Esophagus muscularis mucosa (tissue), 4 donors: ENCODE measurements at regions not wholly inside any gene's neighbourhood (a gene's known extent, or its start where the extent isn't known, plus 50 kb on each side); places are given as distances from the start of the nearest gene placed in this dataset.

Source experiments
- DNase-seq: peaks from one replicate; pipeline ENCODE4 v3.0.0-alpha.2; 2017; ENCODE audit errors: extremely low spot score
- H3K27ac ChIP-seq, 4 donors: fragments of 200-600 bp; sonication (generic); replicated peaks in 1 of 4; 1 replicate in 3 of 4; 2 replicates in 1 of 4; pipeline ENCODE4 v1.5.1; 2016 to 2019; ENCODE audit warnings: mild to moderate bottlenecking in 1 of 4
- H3K27me3 ChIP-seq, 4 donors: fragments of 200-600 bp; sonication (generic); one replicate each; pipeline versions ENCODE4 v1.5.1 to v1.6.0; 2016 to 2019
- H3K36me3 ChIP-seq, 4 donors: fragments of 200-600 bp; sonication (generic); one replicate each; pipeline ENCODE4 v1.5.1; 2016 to 2019
- H3K4me1 ChIP-seq, 4 donors: fragments of 200-600 bp; sonication (generic); one replicate each; pipeline ENCODE4 v1.5.1; 2016 to 2019
- H3K4me3 ChIP-seq, 4 donors: fragments of 200-600 bp; sonication (generic); 1 replicate in 2 of 4; 2 replicates in 2 of 4; pipeline ENCODE4 v1.5.1; 2016 to 2019; ENCODE audit warnings: mild to moderate bottlenecking in 4 of 4, moderate library complexity in 1 of 4
- H3K9me3 ChIP-seq, 4 donors: fragments of 200-600 bp; sonication (generic); 1 replicate in 3 of 4; 2 replicates in 1 of 4; pipeline ENCODE4 v1.5.1; 2016 to 2019
- EP300 ChIP-seq: sonication (generic); formaldehyde crosslinking; IDR thresholded peaks from one replicate; pipeline ENCODE4 v1.6.1; 2017; ENCODE audit warnings: antibody characterized with exemption
- POLR2A ChIP-seq: fragments of 450-650 bp; IDR thresholded peaks from one replicate; pipeline ENCODE4 v1.6.1; 2017; ENCODE audit warnings: antibody characterized with exemption, moderate library complexity, mild to moderate bottlenecking, low read depth
- POLR2AphosphoS5 ChIP-seq, 2 donors: sonication (generic); formaldehyde crosslinking; IDR thresholded peaks; one replicate each; pipeline ENCODE4 v1.6.1; 2017; ENCODE audit warnings: antibody characterized with exemption in 2 of 2
- WGBS: methylation state at CpG from one replicate; pipeline ENCODE4 v1.1.5; 2018; 5-methylcytosine and 5-hydroxymethylcytosine counted together
- intact Hi-C: fragments of 100-400 bp; cut with DNase I; formaldehyde crosslinking; loops from one replicate; pipeline ENCODE4 v1.15.1; 2023
- TF ChIP-seq, protein P1 (sequence below), 3 experiments: fragments of 200-600 bp in 2 of 3; fragments of 450-650 bp in 1 of 3; sonication (generic) in 2 of 3; IDR thresholded peaks; one replicate each; pipeline ENCODE4 v1.5.1; 2017 to 2019; ENCODE audit warnings: antibody characterized with exemption in 3 of 3, mild to moderate bottlenecking in 2 of 3, moderate library complexity in 1 of 3

- H3K27ac ChIP-seq = peak overlapping the region in 1 of 4 donors; percentile 20
- H3K27me3 ChIP-seq = no peaks in the 10 kb centered on the region
- H3K9me3 ChIP-seq = no peaks in the 10 kb centered on the region
- H3K36me3 ChIP-seq = no peaks in the 10 kb centered on the region
- no peak for TF ChIP-seq POLR2A
- no peak for TF ChIP-seq EP300
- TF ChIP-seq POLR2AphosphoS5 (IDR thresholded peaks at IDR 0.05) = peak in 1 of 2 donors; percentile 15
- TF ChIP-seq, protein P1, sequence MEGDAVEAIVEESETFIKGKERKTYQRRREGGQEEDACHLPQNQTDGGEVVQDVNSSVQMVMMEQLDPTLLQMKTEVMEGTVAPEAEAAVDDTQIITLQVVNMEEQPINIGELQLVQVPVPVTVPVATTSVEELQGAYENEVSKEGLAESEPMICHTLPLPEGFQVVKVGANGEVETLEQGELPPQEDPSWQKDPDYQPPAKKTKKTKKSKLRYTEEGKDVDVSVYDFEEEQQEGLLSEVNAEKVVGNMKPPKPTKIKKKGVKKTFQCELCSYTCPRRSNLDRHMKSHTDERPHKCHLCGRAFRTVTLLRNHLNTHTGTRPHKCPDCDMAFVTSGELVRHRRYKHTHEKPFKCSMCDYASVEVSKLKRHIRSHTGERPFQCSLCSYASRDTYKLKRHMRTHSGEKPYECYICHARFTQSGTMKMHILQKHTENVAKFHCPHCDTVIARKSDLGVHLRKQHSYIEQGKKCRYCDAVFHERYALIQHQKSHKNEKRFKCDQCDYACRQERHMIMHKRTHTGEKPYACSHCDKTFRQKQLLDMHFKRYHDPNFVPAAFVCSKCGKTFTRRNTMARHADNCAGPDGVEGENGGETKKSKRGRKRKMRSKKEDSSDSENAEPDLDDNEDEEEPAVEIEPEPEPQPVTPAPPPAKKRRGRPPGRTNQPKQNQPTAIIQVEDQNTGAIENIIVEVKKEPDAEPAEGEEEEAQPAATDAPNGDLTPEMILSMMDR (IDR thresholded peaks at IDR 0.05) = peak in 1 of 3 experiments; percentile 11
- no peak overlapping the region for H3K4me3 ChIP-seq
- DNase-seq = peak; percentile 90
- peaks cover 0 to 18% (median 12%) of the 10 kb centered on the region in 4 donors for H3K4me1 ChIP-seq
- intact Hi-C loops = no loop called here
- WGBS = 27% methylated on average over 5 of the region's 5 CpGs
These were observed 103.1 kb upstream of the SPACA1 start for GRCh38 chr6:87944541-87944954.

DNA sequence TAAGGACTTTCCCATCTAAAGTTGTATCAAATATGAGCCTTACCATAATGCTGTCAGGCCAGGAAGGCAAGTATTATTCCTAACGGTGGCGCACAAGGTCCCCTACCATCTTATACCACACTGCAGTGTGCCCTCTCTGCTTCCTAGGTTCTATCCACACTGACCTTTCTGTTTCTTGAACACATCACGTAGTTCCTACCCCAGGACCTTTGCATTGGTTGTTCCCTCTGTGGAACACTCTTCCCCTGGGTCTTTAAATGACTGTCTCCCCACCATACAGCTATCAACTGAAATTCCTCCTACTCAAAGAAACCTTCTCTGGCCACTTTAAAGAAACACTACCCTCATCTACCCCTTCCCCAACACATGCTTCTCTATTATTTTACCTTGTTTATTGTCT, 104.5 kb upstream of the SPACA1 start:
- Histone ChIP-seq H3K9me3 (no peaks in the 10 kb centered on the region), H3K4me3 (no peak overlapping the region), H3K4me1 (peaks cover 0 to 18% (median 12%) of the 10 kb centered on the region in 4 donors), H3K27ac (no peak overlapping the region), H3K36me3 (no peaks in the 10 kb centered on the region), H3K27me3 (no peaks in the 10 kb centered on the region)
- DNase-seq = peak; percentile 57
- no peak for TF ChIP-seq POLR2A
- no peak for TF ChIP-seq POLR2AphosphoS5 (IDR thresholded peaks at IDR 0.05)
- TF ChIP-seq, protein P1 (IDR thresholded peaks at IDR 0.05) = no peak
- TF ChIP-seq EP300 = no peak
- whole genome bisulfite sequencing = 93% methylated on average over 3 of the region's 3 CpGs
- intact Hi-C loops = no loop called here

DNA sequence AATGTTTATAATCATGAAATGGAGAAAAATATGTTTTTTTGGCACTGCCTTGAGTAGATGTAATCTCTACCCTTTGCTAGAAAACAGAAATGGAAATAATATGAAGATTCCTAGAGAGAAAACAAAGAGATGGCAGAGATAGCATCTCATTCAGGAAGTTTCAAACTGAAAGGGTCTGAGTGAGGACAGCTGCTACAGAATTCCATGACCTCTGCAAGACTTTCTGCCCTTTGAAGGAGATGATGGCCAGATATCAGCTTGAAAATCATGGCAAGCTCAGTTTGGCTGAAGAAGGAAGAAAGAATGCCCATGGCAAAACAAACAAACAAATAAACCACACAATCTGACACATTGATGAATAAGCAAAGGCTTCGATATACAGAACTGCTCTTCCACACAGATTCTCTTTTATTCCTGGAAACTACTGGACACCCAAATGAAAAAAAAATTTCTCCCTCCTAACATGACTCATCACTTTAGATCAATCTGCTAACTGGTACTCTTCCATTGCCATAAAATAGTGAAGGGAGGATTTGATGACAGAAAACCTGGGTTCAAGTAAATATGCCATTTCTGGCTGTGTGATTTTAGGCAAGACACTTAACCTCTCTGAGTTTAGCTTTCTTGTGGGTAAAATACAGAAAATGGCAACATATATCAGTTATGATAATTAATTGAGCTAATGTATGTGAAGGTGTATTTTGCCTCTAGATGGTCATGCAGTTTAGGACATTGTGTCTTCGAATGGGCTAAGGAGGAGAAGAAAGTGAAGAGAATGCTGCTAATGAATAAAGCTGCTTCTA, 105.9 kb upstream of the SPACA1 start:
- no peaks in the 10 kb centered on the region for H3K9me3 ChIP-seq
- no peak overlapping the region for H3K27ac ChIP-seq
- 66% methylated on average over 2 of the region's 2 CpGs for WGBS
- no peaks in the 10 kb centered on the region for H3K27me3 ChIP-seq
- TF ChIP-seq POLR2A = no peak
- TF ChIP-seq, protein P1 (IDR thresholded peaks at IDR 0.05) = no peak
- no peak for TF ChIP-seq EP300
- no peak for TF ChIP-seq POLR2AphosphoS5 (IDR thresholded peaks at IDR 0.05)
- DNase-seq = peak; percentile 57
- peaks cover 0 to 18% (median 12%) of the 10 kb centered on the region in 4 donors for H3K4me1 ChIP-seq
- no peak overlapping the region for H3K4me3 ChIP-seq
- intact Hi-C loops = no loop called here
- no peaks in the 10 kb centered on the region for H3K36me3 ChIP-seq

DNA sequence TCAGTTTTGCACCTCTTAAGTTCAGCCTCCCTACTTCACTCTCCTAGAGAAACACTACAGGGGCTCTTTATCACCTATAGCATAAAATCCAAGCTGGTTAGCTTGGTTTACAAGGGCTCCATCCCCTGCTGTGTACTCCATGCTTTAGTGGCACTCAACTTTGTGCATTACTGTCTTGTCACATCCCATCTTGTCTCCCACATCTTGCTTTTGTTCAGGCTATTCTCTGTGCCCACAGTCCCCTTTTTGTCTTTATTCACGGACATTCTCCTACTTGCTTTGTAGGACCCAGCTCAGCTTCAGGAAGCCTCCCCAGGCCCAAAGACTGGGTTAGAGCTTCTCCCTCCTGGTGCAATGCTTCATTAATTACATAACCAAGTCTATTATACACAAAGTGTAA, 107.9 kb upstream of the SPACA1 start:
- Histone ChIP-seq H3K9me3 (no peaks in the 10 kb centered on the region), H3K4me1 (peaks cover 0 to 8% (median 5%) of the 10 kb centered on the region in 4 donors), H3K36me3 (no peaks in the 10 kb centered on the region), H3K27ac (no peak overlapping the region), H3K27me3 (no peaks in the 10 kb centered on the region), H3K4me3 (no peak overlapping the region)
- no peak for TF ChIP-seq EP300
- 96% methylated on average over 1 of the region's 1 CpG for WGBS
- peak; percentile 19 for DNase-seq
- intact Hi-C loops = no loop called here

DNA sequence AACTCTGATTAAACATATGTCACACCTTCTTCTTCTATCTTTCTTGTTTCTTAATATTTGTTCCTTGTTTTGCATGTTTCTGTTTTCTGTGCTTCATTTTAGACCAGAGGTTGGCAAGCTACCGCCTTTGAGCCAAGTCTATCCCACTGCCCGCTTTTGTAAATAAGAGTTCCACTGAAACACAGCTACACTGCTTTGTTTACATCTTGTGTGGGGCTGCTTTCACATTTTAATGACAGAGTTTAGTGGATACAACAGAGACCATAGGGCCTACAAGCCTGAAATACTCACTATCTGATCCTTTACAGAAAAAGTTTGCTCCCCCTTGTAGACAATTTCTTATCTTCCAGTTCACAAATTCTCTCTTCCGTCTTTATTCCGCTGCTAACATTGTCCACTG, 109.4 kb upstream of the SPACA1 start:
- Histone ChIP-seq H3K36me3 (no peaks in the 10 kb centered on the region), H3K4me1 (no peaks in the 10 kb centered on the region), H3K27ac (no peak overlapping the region), H3K4me3 (no peak overlapping the region), H3K9me3 (no peaks in the 10 kb centered on the region), H3K27me3 (no peaks in the 10 kb centered on the region)
- peak; percentile 26 for DNase-seq
- intact Hi-C loops = no loop called here
- 94% methylated on average over 4 of the region's 4 CpGs for WGBS
- TF ChIP-seq, protein P1 (IDR thresholded peaks at IDR 0.05) = no peak
